Caco-2 (cell line): ENCODE measurements at regions not wholly inside any gene's neighbourhood (a gene's known extent, or its start where the extent isn't known, plus 50 kb on each side); places are given as distances from the start of the nearest gene placed in this dataset.

ENCODE experiments used
- BruUV-seq: library from RNA; stranded (reverse); fragments of 400-500 nt; replicated peaks from 2 replicates; lab custom pipeline; 2021; lab: Mats Ljungman, UMichigan
- CTCF ChIA-PET: fragments of 300-600 bp; sonication (Branson Sonifier 250); formaldehyde crosslinking; loops from one replicate; lab custom pipeline; 2022; ENCODE audit warnings: antibody characterized with exemption; lab: Charles Lee
- POLR2A ChIA-PET: fragments of 300-600 bp; sonication (Branson Sonifier 250); formaldehyde crosslinking; loops from one replicate; lab custom pipeline; 2022; ENCODE audit warnings: antibody characterized with exemption; lab: Charles Lee
- DNase-seq, 2 experiments: peaks; one replicate each; pipeline versions ENCODE4 v3.0.0 to v3.0.0-alpha.2; 2020 to 2022
- H3K27me3 ChIP-seq: replicated peaks from 2 replicates; pipeline ENCODE4 v1.6.0; 2011; ENCODE audit warnings: low read length; ENCODE audit not compliant: control insufficient read depth, insufficient read depth
- H3K36me3 ChIP-seq: 2 replicates; pipeline ENCODE4 v1.5.1; 2011; ENCODE audit warnings: low read length; ENCODE audit not compliant: control insufficient read depth, insufficient read depth
- H3K4me1 ChIP-seq: fragments of 250-450 bp; sonication (Bioruptor Pico); 2 replicates; pipeline ENCODE4 v1.5.1; 2020; ENCODE audit warnings: mild to moderate bottlenecking
- H3K4me3 ChIP-seq: 2 replicates; pipeline ENCODE4 v1.5.1; 2011; ENCODE audit warnings: low read depth, mild to moderate bottlenecking, control low read depth, low read length
- H3K9me3 ChIP-seq: fragments of 250-450 bp; sonication (Bioruptor Pico); 2 replicates; pipeline ENCODE4 v1.5.1; 2020; ENCODE audit warnings: mild to moderate bottlenecking, moderate library complexity
- H3K27ac Mint-ChIP-seq: one replicate; pipeline ENCODE4 v1.8.0; 2022; ENCODE audit warnings: mixed read lengths; ENCODE audit not compliant: unreplicated experiment
- H3K27me3 Mint-ChIP-seq: one replicate; pipeline ENCODE4 v1.8.0; 2022; ENCODE audit warnings: mixed read lengths; ENCODE audit not compliant: insufficient read depth, unreplicated experiment
- H3K36me3 Mint-ChIP-seq: one replicate; pipeline ENCODE4 v1.8.0; 2022; ENCODE audit warnings: mild to moderate bottlenecking, mixed read lengths; ENCODE audit not compliant: insufficient read depth, unreplicated experiment
- H3K4me1 Mint-ChIP-seq: one replicate; pipeline ENCODE4 v1.8.0; 2022; ENCODE audit warnings: low read depth, mixed read lengths; ENCODE audit not compliant: unreplicated experiment
- H3K4me3 Mint-ChIP-seq: one replicate; pipeline ENCODE4 v1.8.0; 2022; ENCODE audit warnings: mild to moderate bottlenecking, moderate library complexity, mixed read lengths; ENCODE audit not compliant: unreplicated experiment
- H3K9me3 Mint-ChIP-seq: one replicate; pipeline ENCODE4 v1.8.0; 2022; ENCODE audit warnings: mixed read lengths; ENCODE audit not compliant: unreplicated experiment
- intact Hi-C: fragments of 100-400 bp; cut with micrococcal nuclease; formaldehyde crosslinking; loops from one replicate; pipeline ENCODE4 v1.10.0; 2022; ENCODE audit not compliant: unreplicated experiment
- TF ChIP-seq, protein P1 (sequence below), 2 experiments: fragments of 200-600 bp in 1 of 2; IDR thresholded peaks; 1 replicate in 1 of 2; 2 replicates in 1 of 2; pipeline versions ENCODE4 v1.5.1 to v1.8.0; 2011 to 2022; ENCODE audit warnings: antibody characterized with exemption in 1 of 2, control low read depth in 1 of 2, inconsistent platforms in 1 of 2, low read depth in 1 of 2, low read length in 1 of 2, mild to moderate bottlenecking in 1 of 2, moderate library complexity in 1 of 2; ENCODE audit not compliant: insufficient read depth in 1 of 2, severe bottlenecking in 1 of 2, unreplicated experiment in 1 of 2

GRCh38 chr12:114836609-114837008 lies 152.6 kb upstream of the TBX3 start:
- H3K4me3 Mint-ChIP-seq = no peak overlapping the region
- ChIA-PET POLR2A (no interaction called here), CTCF (no interaction called here)
- Histone ChIP-seq H3K9me3 (no peaks in the 10 kb centered on the region; the same call in 1 of the 2 replicates), H3K4me1 (peaks cover 9% of the 10 kb centered on the region), H3K36me3 (no peaks in the 10 kb centered on the region), H3K4me3 (no peak overlapping the region), H3K27me3 (no peaks in the 10 kb centered on the region)
- BruUV-seq = no TSS peak
- no peaks in the 10 kb centered on the region for H3K4me1 Mint-ChIP-seq
- no peaks in the 10 kb centered on the region for H3K27me3 Mint-ChIP-seq
- H3K27ac Mint-ChIP-seq = no peak overlapping the region
- DNase-seq = no peak
- H3K36me3 Mint-ChIP-seq = no peaks in the 10 kb centered on the region
- TF ChIP-seq, protein P1, sequence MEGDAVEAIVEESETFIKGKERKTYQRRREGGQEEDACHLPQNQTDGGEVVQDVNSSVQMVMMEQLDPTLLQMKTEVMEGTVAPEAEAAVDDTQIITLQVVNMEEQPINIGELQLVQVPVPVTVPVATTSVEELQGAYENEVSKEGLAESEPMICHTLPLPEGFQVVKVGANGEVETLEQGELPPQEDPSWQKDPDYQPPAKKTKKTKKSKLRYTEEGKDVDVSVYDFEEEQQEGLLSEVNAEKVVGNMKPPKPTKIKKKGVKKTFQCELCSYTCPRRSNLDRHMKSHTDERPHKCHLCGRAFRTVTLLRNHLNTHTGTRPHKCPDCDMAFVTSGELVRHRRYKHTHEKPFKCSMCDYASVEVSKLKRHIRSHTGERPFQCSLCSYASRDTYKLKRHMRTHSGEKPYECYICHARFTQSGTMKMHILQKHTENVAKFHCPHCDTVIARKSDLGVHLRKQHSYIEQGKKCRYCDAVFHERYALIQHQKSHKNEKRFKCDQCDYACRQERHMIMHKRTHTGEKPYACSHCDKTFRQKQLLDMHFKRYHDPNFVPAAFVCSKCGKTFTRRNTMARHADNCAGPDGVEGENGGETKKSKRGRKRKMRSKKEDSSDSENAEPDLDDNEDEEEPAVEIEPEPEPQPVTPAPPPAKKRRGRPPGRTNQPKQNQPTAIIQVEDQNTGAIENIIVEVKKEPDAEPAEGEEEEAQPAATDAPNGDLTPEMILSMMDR (IDR thresholded peaks at IDR 0.05; ENCODE audit: insufficient read depth in 1 of 2, low read depth in 1 of 2, low read length in 1 of 2, severe bottlenecking in 1 of 2, unreplicated experiment in 1 of 2) = no peak
- intact Hi-C loops = no loop called here
- no peaks in the 10 kb centered on the region for H3K9me3 Mint-ChIP-seq

DNA sequence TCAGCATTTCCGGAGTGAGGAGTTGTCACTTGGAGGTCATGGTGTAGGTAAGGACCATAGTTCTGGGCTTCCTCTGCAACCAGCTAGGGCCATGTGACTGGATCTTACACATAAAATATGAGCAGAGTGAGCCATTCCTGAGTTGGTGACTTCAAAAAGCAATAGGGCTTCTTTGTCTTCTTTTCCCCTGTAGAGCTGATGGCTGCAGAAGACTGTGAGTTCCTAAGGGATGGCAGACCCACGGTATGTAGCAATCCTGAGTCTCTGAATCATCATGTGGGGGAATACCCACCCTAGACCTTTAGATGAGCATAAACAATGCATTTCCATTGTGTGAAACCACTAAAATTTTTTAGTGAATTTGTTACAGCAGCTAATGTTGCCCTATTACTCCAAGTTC lies 151.1 kb upstream of the TBX3 start:
- intact Hi-C loops = no loop called here
- no peaks in the 10 kb centered on the region for H3K36me3 ChIP-seq
- Mint-ChIP-seq H3K9me3 (no peaks in the 10 kb centered on the region), H3K4me1 (no peaks in the 10 kb centered on the region), H3K4me3 (no peak overlapping the region), H3K36me3 (no peaks in the 10 kb centered on the region), H3K27me3 (no peaks in the 10 kb centered on the region), H3K27ac (no peak overlapping the region)
- H3K9me3 ChIP-seq = no peaks in the 10 kb centered on the region; the same call in 1 of the 2 replicates
- DNase-seq = no peak
- TF ChIP-seq, protein P1 (IDR thresholded peaks at IDR 0.05; ENCODE audit: insufficient read depth in 1 of 2, low read depth in 1 of 2, low read length in 1 of 2, severe bottlenecking in 1 of 2, unreplicated experiment in 1 of 2) = no peak
- H3K4me1 ChIP-seq = peaks cover 4% of the 10 kb centered on the region; the same call in 1 of the 2 replicates
- no peak overlapping the region for H3K4me3 ChIP-seq
- CTCF ChIA-PET = no interaction called here
- POLR2A ChIA-PET = no interaction called here
- H3K27me3 ChIP-seq = no peaks in the 10 kb centered on the region
- BruUV-seq = no TSS peak

DNA sequence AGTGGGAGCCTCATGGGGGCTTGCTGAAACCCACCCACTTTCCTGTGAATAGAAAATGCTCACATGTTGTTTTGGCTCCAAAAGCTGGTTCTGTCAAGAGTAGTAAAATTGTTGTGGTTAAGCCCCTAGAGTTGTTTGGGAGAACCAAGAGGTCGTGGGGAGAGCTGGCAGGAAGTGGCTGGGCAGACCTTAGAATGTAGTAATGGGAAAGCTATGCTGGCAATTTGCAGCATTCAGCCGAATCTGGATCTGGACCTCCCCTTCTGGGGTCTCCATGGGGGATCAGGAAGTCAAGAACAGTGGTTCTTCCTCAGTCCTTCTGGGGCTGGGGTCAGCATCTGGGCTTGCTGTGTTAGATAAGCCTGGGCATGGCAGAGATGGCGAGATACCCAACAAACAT lies 150.6 kb upstream of the TBX3 start:
- Mint-ChIP-seq H3K4me1 (no peaks in the 10 kb centered on the region), H3K9me3 (no peaks in the 10 kb centered on the region), H3K4me3 (no peak overlapping the region), H3K36me3 (no peaks in the 10 kb centered on the region), H3K27me3 (no peaks in the 10 kb centered on the region), H3K27ac (no peak overlapping the region)
- CTCF ChIA-PET = no interaction called here
- Histone ChIP-seq H3K36me3 (no peaks in the 10 kb centered on the region), H3K9me3 (no peaks in the 10 kb centered on the region; the same call in 1 of the 2 replicates), H3K4me1 (peaks cover 4% of the 10 kb centered on the region; the same call in 1 of the 2 replicates), H3K4me3 (no peak overlapping the region), H3K27me3 (no peaks in the 10 kb centered on the region)
- intact Hi-C loops = no loop called here
- TF ChIP-seq, protein P1 (IDR thresholded peaks at IDR 0.05; ENCODE audit: insufficient read depth in 1 of 2, low read depth in 1 of 2, low read length in 1 of 2, severe bottlenecking in 1 of 2, unreplicated experiment in 1 of 2) = no peak
- DNase-seq = no peak
- BruUV-seq = no TSS peak
- POLR2A ChIA-PET = no interaction called here
